SU-DHL-6 (cell line): ENCODE measurements at regions not wholly inside any gene's neighbourhood (a gene's known extent, or its start where the extent isn't known, plus 50 kb on each side); places are given as distances from the start of the nearest gene placed in this dataset.

Source experiments
- CTCF ChIP-seq: fragments of 200-600 bp; sonication (generic); IDR thresholded peaks from one replicate; pipeline ENCODE4 v1.5.1; 2017; ENCODE audit warnings: antibody characterized with exemption, mild to moderate bottlenecking, low read length, moderate library complexity; ENCODE audit not compliant: insufficient read depth, poor library complexity, severe bottlenecking
- EZH2phosphoT487 ChIP-seq: fragments of 200-600 bp; sonication (generic), shearing (Covaris generic); conservative IDR thresholded peaks from 2 replicates; pipeline ENCODE4 v1.6.1; 2018; ENCODE audit warnings: mild to moderate bottlenecking, antibody characterized with exemption, low read length, moderate library complexity, mixed read lengths

GRCh38 chr17:36723459-36724025, 122.2 kb downstream of the MRM1 start:
- TF ChIP-seq CTCF (no peak), EZH2phosphoT487 (no peak)
